IMR-90 (cell line): ENCODE measurements at regions not wholly inside any gene's neighbourhood (a gene's known extent, or its start where the extent isn't known, plus 50 kb on each side); places are given as distances from the start of the nearest gene placed in this dataset.

Experiments used
- BHLHE40 ChIP-seq: fragments of 150-350 bp; IDR thresholded peaks from 2 replicates; pipeline ENCODE4 v1.6.1; 2016; ENCODE audit warnings: mild to moderate bottlenecking, low read depth, low read length
- CHD1 ChIP-seq: IDR thresholded peaks from 2 replicates; pipeline ENCODE4 v1.6.1; 2012; ENCODE audit warnings: low read depth, low read length, improper control_type of control experiment
- MAFK ChIP-seq: IDR thresholded peaks from 2 replicates; pipeline ENCODE4 v1.6.1; 2012; ENCODE audit warnings: low read depth, low read length, improper control_type of control experiment
- MXI1 ChIP-seq: IDR thresholded peaks from 2 replicates; pipeline ENCODE4 v1.6.1; 2012; ENCODE audit warnings: low read depth, mild to moderate bottlenecking, low read length, moderate library complexity, borderline replicate concordance
- POLR2A ChIP-seq: IDR thresholded peaks from 2 replicates; pipeline ENCODE4 v1.6.1; 2012; ENCODE audit warnings: mild to moderate bottlenecking, low read depth, low read length
- RCOR1 ChIP-seq: IDR thresholded peaks from 2 replicates; pipeline ENCODE4 v1.6.1; 2012; ENCODE audit warnings: mild to moderate bottlenecking, low read length, improper control_type of control experiment; ENCODE audit not compliant: insufficient replicate concordance
- RFX5 ChIP-seq: IDR thresholded peaks from 2 replicates; pipeline ENCODE4 v1.8.0; 2012; ENCODE audit warnings: low read depth, mild to moderate bottlenecking, low read length, moderate library complexity
- SMC3 ChIP-seq: fragments of 150-350 bp; IDR thresholded peaks from 2 replicates; pipeline ENCODE4 v1.6.1; 2016; ENCODE audit warnings: low read depth, mild to moderate bottlenecking, antibody characterized with exemption, low read length, moderate library complexity
- USF2 ChIP-seq: fragments of 150-350 bp; IDR thresholded peaks from 2 replicates; pipeline ENCODE4 v1.6.1; 2017; ENCODE audit warnings: mild to moderate bottlenecking, antibody characterized with exemption, low read length, low read depth
- TF ChIP-seq, protein P1 (sequence below): conservative IDR thresholded peaks from 2 replicates; pipeline ENCODE4 v1.5.1; 2012; ENCODE audit warnings: mild to moderate bottlenecking, low read depth, low read length, improper control_type of control experiment
- TF ChIP-seq, protein P2 (sequence below): fragments of 150-350 bp; IDR thresholded peaks from 2 replicates; pipeline ENCODE4 v1.6.1; 2016; ENCODE audit warnings: low read depth, mild to moderate bottlenecking, low read length, moderate library complexity, borderline replicate concordance

DNA sequence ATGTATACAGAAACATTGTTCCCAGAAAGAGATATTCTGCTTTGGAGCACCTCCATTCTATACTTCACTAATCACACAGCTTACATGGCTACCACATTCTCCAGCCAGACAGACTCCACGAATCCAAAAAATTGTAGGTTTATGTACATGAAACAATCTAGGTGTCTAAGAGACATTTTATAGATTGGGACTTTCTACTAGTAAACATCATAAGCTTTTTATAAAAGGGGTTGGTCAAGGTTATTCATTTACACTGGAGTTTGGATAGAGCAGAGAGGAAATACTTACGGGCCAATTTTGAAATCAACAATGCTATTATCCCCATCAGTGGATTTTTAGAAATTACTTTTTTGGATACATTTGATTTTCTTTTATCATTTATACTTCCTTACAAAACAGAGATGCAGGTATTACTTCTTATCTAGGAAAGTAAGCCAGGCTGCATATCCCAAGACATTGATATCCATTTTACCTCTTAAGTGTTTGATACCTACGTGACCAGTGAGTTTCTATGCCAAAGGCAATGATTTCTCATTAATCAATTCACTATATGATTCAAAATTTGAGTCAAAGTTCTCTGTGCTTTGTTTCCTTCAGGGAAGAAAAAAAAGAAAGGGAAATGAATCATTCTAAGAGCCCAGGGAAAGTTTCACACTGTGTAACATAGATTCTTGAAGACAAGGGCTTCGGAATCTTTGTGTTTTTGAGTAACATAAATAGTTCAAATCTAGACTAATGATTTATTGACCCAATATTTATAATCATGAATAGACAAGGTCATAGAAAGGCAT is 140.5 kb downstream of the PTH2R start:
- TF ChIP-seq, protein P1, sequence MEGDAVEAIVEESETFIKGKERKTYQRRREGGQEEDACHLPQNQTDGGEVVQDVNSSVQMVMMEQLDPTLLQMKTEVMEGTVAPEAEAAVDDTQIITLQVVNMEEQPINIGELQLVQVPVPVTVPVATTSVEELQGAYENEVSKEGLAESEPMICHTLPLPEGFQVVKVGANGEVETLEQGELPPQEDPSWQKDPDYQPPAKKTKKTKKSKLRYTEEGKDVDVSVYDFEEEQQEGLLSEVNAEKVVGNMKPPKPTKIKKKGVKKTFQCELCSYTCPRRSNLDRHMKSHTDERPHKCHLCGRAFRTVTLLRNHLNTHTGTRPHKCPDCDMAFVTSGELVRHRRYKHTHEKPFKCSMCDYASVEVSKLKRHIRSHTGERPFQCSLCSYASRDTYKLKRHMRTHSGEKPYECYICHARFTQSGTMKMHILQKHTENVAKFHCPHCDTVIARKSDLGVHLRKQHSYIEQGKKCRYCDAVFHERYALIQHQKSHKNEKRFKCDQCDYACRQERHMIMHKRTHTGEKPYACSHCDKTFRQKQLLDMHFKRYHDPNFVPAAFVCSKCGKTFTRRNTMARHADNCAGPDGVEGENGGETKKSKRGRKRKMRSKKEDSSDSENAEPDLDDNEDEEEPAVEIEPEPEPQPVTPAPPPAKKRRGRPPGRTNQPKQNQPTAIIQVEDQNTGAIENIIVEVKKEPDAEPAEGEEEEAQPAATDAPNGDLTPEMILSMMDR: no peak
- TF ChIP-seq USF2: no peak
- TF ChIP-seq MXI1: no peak
- TF ChIP-seq SMC3: no peak
- TF ChIP-seq POLR2A: no peak
- TF ChIP-seq, protein P2, sequence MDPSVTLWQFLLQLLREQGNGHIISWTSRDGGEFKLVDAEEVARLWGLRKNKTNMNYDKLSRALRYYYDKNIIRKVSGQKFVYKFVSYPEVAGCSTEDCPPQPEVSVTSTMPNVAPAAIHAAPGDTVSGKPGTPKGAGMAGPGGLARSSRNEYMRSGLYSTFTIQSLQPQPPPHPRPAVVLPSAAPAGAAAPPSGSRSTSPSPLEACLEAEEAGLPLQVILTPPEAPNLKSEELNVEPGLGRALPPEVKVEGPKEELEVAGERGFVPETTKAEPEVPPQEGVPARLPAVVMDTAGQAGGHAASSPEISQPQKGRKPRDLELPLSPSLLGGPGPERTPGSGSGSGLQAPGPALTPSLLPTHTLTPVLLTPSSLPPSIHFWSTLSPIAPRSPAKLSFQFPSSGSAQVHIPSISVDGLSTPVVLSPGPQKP: no peak
- TF ChIP-seq MAFK: no peak
- no peak for TF ChIP-seq RCOR1
- no peak for TF ChIP-seq RFX5
- no peak for TF ChIP-seq CHD1
- no peak for TF ChIP-seq BHLHE40
